Endothelial cell of umbilical vein (primary cell): ENCODE measurements at regions not wholly inside any gene's neighbourhood (a gene's known extent, or its start where the extent isn't known, plus 50 kb on each side); places are given as distances from the start of the nearest gene placed in this dataset.

ENCODE experiments used
- BruUV-seq: library from RNA; stranded (reverse); fragments of 400-500 nt; replicated peaks from 2 replicates; lab custom pipeline; 2021; lab: Mats Ljungman, UMichigan
- CTCF ChIA-PET: fragments of 300-600, 350-600 bp; sonication (Branson Sonifier 250); formaldehyde crosslinking; loops from one replicate; lab custom pipeline; 2021; ENCODE audit warnings: antibody characterized with exemption, inconsistent platforms; lab: Charles Lee
- POLR2A ChIA-PET: fragments of 300-600, 350-600 bp; sonication (Branson Sonifier 250); formaldehyde crosslinking; loops from one replicate; lab custom pipeline; 2021; ENCODE audit warnings: antibody characterized with exemption, inconsistent platforms; lab: Charles Lee
- DNase-seq: peaks from one replicate; pipeline ENCODE4 v3.0.0-alpha.2; 2011; ENCODE audit warnings: low read depth, low spot score
- FAIRE-seq: peaks from 2 replicates; lab custom pipeline; 2011; peaks lifted over from hg19 to GRCh38; lab: Jason Lieb, UNC
- H2AFZ ChIP-seq: 2 replicates; pipeline ENCODE4 v1.6.0; 2012; ENCODE audit warnings: low read depth, low read length, control low read depth, inconsistent platforms
- H3K27ac ChIP-seq: 2 replicates; pipeline ENCODE4 v1.5.1; 2011; ENCODE audit warnings: low read depth, mild to moderate bottlenecking, control low read depth, low read length, moderate library complexity; ENCODE audit not compliant: insufficient read depth
- H3K27me3 ChIP-seq, 2 experiments: 2 replicates each; pipeline versions ENCODE4 v1.6.0 to v1.6.1; 2011; ENCODE audit warnings: low read length in 2 of 2, mixed read lengths in 1 of 2; ENCODE audit not compliant: control insufficient read depth in 2 of 2, insufficient read depth in 2 of 2
- H3K36me3 ChIP-seq, 2 experiments: 2 replicates in 1 of 2; 3 replicates in 1 of 2; pipeline ENCODE4 v1.5.1; 2011; ENCODE audit warnings: low read length in 2 of 2, mild to moderate bottlenecking in 1 of 2, moderate library complexity in 1 of 2; ENCODE audit not compliant: control insufficient read depth in 2 of 2, insufficient read depth in 2 of 2; ENCODE audit errors: extremely low read depth in 1 of 2
- H3K4me1 ChIP-seq: 3 replicates; pipeline ENCODE4 v1.5.1; 2011; ENCODE audit warnings: mild to moderate bottlenecking, low read length; ENCODE audit not compliant: control insufficient read depth, insufficient read depth; ENCODE audit errors: extremely low read depth
- H3K4me2 ChIP-seq: 2 replicates; pipeline ENCODE4 v1.6.1; 2011; ENCODE audit warnings: low read length, control low read depth, mixed read lengths; ENCODE audit not compliant: insufficient read depth
- H3K4me3 ChIP-seq, 3 experiments: fragments of 200-600 bp in 1 of 3; sonication (generic), shearing (Covaris generic) in 1 of 3; replicated peaks in 1 of 3; 2 replicates each; pipeline ENCODE4 v1.5.1; 2011 to 2016; ENCODE audit warnings: control low read depth in 3 of 3, low read length in 3 of 3, mild to moderate bottlenecking in 2 of 3, inconsistent platforms in 1 of 3, low read depth in 1 of 3, moderate library complexity in 1 of 3; ENCODE audit not compliant: insufficient read depth in 1 of 3
- H3K79me2 ChIP-seq: 2 replicates; pipeline ENCODE4 v1.6.0; 2012; ENCODE audit warnings: low read length, inconsistent platforms; ENCODE audit not compliant: control insufficient read depth, insufficient read depth
- H3K9ac ChIP-seq: replicated peaks from 2 replicates; pipeline ENCODE3; 2011; ENCODE audit warnings: low read length, control low read depth; ENCODE audit not compliant: insufficient read depth; ENCODE audit errors: extremely low read depth
- H3K9me1 ChIP-seq: replicated peaks from 3 replicates; pipeline ENCODE4 v1.6.0; 2011; ENCODE audit warnings: mild to moderate bottlenecking, low read length; ENCODE audit not compliant: control insufficient read depth, insufficient read depth; ENCODE audit errors: extremely low read depth
- H3K9me3 ChIP-seq: replicated peaks from 2 replicates; pipeline ENCODE4 v1.5.1; 2012; ENCODE audit warnings: low read length, inconsistent platforms; ENCODE audit not compliant: control insufficient read depth, insufficient read depth
- H4K20me1 ChIP-seq: replicated peaks from 2 replicates; pipeline ENCODE3; 2011; ENCODE audit warnings: mild to moderate bottlenecking, low read length; ENCODE audit not compliant: control insufficient read depth, insufficient read depth; ENCODE audit errors: extremely low read depth
- CTCF ChIP-seq, 2 donors: IDR thresholded peaks; 1 replicate in 1 of 2; 2 replicates in 1 of 2; pipeline ENCODE4 v1.5.1; 2011; ENCODE audit warnings: low read length in 2 of 2, mild to moderate bottlenecking in 2 of 2, moderate library complexity in 2 of 2, control low read depth in 1 of 2, inconsistent platforms in 1 of 2, low read depth in 1 of 2; ENCODE audit not compliant: insufficient read depth in 1 of 2; ENCODE audit errors: extremely low read depth in 1 of 2
- EZH2 ChIP-seq: IDR thresholded peaks from 2 replicates; pipeline ENCODE4 v1.6.1; 2012; ENCODE audit warnings: borderline replicate concordance, low read depth, mild to moderate bottlenecking, moderate library complexity, low read length, inconsistent platforms; ENCODE audit not compliant: severe bottlenecking
- FOS ChIP-seq: IDR thresholded peaks from 2 replicates; pipeline ENCODE4 v1.6.1; 2011; ENCODE audit warnings: mild to moderate bottlenecking, low read length, moderate library complexity, borderline replicate concordance; ENCODE audit not compliant: insufficient read depth
- GATA2 ChIP-seq: IDR thresholded peaks from 2 replicates; pipeline ENCODE4 v1.7.0; 2011; ENCODE audit warnings: low read depth, mild to moderate bottlenecking, moderate library complexity, mixed read lengths, low read length; ENCODE audit not compliant: insufficient read length, insufficient read depth
- JUN ChIP-seq: IDR thresholded peaks from 2 replicates; pipeline ENCODE4 v1.6.1; 2011; ENCODE audit warnings: borderline replicate concordance, low read depth; ENCODE audit not compliant: insufficient read length, insufficient read depth
- MYC ChIP-seq: IDR thresholded peaks from one replicate; pipeline ENCODE4 v1.6.1; 2011; ENCODE audit warnings: mild to moderate bottlenecking, low read depth, low read length
- POLR2A ChIP-seq: IDR thresholded peaks from 2 replicates; pipeline ENCODE4 v1.6.1; 2012; ENCODE audit warnings: low read depth, mild to moderate bottlenecking, control low read depth, low read length
- POLR2AphosphoS5 ChIP-seq: IDR thresholded peaks from 2 replicates; pipeline ENCODE4 v1.6.1; 2012; ENCODE audit warnings: low read depth, mild to moderate bottlenecking, control low read depth, low read length, moderate library complexity; ENCODE audit not compliant: insufficient read depth
- dilution Hi-C: fragments of 300-500 bp; cut with MboI; formaldehyde crosslinking; loops from one replicate; pipeline ENCODE4 v1.15.0; 2019; ENCODE audit warnings: low sequenced_read_pairs; ENCODE audit not compliant: extremely low pct_ligation_motif_present
- intact Hi-C: fragments of 100-400 bp; cut with micrococcal nuclease; formaldehyde crosslinking; loops from one replicate; pipeline ENCODE4 v1.10.0; 2022
- TF ChIP-seq, protein P1 (sequence below): IDR thresholded peaks from 2 replicates; pipeline ENCODE4 v1.6.1; 2011; ENCODE audit not compliant: insufficient read depth, insufficient read length

- Histone ChIP-seq H3K4me2 (no peak overlapping the region), H3K36me3 (no peaks in the 10 kb centered on the region), H2AFZ (no peak overlapping the region), H3K4me1 (no peaks in the 10 kb centered on the region), H3K79me2 (no peaks in the 10 kb centered on the region), H3K27ac (no peak overlapping the region), H3K9me3 (no peaks in the 10 kb centered on the region), H3K9ac (no peak overlapping the region), H4K20me1 (no peaks in the 10 kb centered on the region), H3K27me3 (no peaks in the 10 kb centered on the region), H3K4me3 (no peak overlapping the region), H3K9me1 (no peaks in the 10 kb centered on the region)
- TF ChIP-seq CTCF (IDR thresholded peaks at IDR 0.05; ENCODE audit: extremely low read depth in 1 of 2, insufficient read depth in 1 of 2, low read depth in 1 of 2, low read length in 2 of 2) (no peak), POLR2A (no peak), JUN (no peak), EZH2 (no peak), FOS (no peak), GATA2 (no peak)
- FAIRE-seq (no peak), DNase-seq (no peak)
- ChIA-PET POLR2A (no interaction called here), CTCF (interaction anchor here (0.7 to 1.3 kb wide), 2 partner anchors 38 to 239 kb away, joined by 3 read pairs; no protein-coding TSS in a partner anchor)
- dilution Hi-C loops (no loop called here), intact Hi-C loops (no loop called here)
- BruUV-seq = no TSS peak
Measured at GRCh38 chr18:61047794-61048193, 285.4 kb upstream of the CDH20 start.

- intact Hi-C loops (no loop called here), dilution Hi-C loops (no loop called here)
- no peaks in the 10 kb centered on the region for H3K36me3 ChIP-seq
- H3K9me1 ChIP-seq = no peaks in the 10 kb centered on the region
- DNase-seq = no peak
- H3K4me1 ChIP-seq = no peaks in the 10 kb centered on the region
- FAIRE-seq = no peak
- H2AFZ ChIP-seq = no peak overlapping the region
- H3K4me3 ChIP-seq = no peak overlapping the region
- H4K20me1 ChIP-seq = no peaks in the 10 kb centered on the region
- ChIA-PET POLR2A (no interaction called here), CTCF (no interaction called here)
- no peak overlapping the region for H3K9ac ChIP-seq
- no peak overlapping the region for H3K4me2 ChIP-seq
- no peaks in the 10 kb centered on the region for H3K79me2 ChIP-seq
- no peak for TF ChIP-seq MYC
- TF ChIP-seq FOS = no peak
- no peak for TF ChIP-seq POLR2A
- no peak for TF ChIP-seq GATA2
- no peak for TF ChIP-seq POLR2AphosphoS5
- no peak for TF ChIP-seq EZH2
- no peak for TF ChIP-seq JUN
- no peak for TF ChIP-seq CTCF (IDR thresholded peaks at IDR 0.05; ENCODE audit: extremely low read depth in 1 of 2, insufficient read depth in 1 of 2, low read depth in 1 of 2, low read length in 2 of 2)
- TF ChIP-seq, protein P1, sequence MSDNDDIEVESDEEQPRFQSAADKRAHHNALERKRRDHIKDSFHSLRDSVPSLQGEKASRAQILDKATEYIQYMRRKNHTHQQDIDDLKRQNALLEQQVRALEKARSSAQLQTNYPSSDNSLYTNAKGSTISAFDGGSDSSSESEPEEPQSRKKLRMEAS = no peak
- no peaks in the 10 kb centered on the region for H3K9me3 ChIP-seq
- BruUV-seq = no TSS peak
- no peaks in the 10 kb centered on the region for H3K27me3 ChIP-seq
- no peak overlapping the region for H3K27ac ChIP-seq
Measured at GRCh38 chr18:61057443-61057842, 275.8 kb upstream of the CDH20 start.
